K562 (cell line): ENCODE measurements at regions not wholly inside any gene's neighbourhood (a gene's known extent, or its start where the extent isn't known, plus 50 kb on each side); places are given as distances from the start of the nearest gene placed in this dataset.
A peak's percentile ranks its signal among the peaks of the same experiment; 100 is the strongest.

Experiments used
- ADNP ChIP-seq: fragments of 200-800 bp; sonication (Bioruptor generic); IDR thresholded peaks from 2 replicates; pipeline ENCODE4 v1.6.1; 2016; ENCODE audit warnings: missing genetic modification characterization, missing compliant biosample characterization
- BRCA1 ChIP-seq, 2 experiments: fragments of 450-650 bp in 1 of 2; sonication (generic) in 1 of 2; formaldehyde crosslinking in 1 of 2; IDR thresholded peaks; 2 replicates each; pipeline versions ENCODE4 v1.5.0 to v1.6.1; 2017 to 2020; ENCODE audit warnings: mild to moderate bottlenecking in 1 of 2, missing genetic modification reagents in 1 of 2
- DACH1 ChIP-seq: fragments of 450-650 bp; IDR thresholded peaks from 2 replicates; pipeline ENCODE4 v1.6.1; 2018; ENCODE audit not compliant: partially characterized antibody
- GATAD2B ChIP-seq: fragments of 450-650 bp; IDR thresholded peaks from 2 replicates; pipeline ENCODE4 v1.6.1; 2017; ENCODE audit warnings: mild to moderate bottlenecking, borderline replicate concordance
- HLTF ChIP-seq: fragments of 450-650 bp; IDR thresholded peaks from 2 replicates; pipeline ENCODE4 v1.6.1; 2016
- MAX ChIP-seq: sonication (generic); formaldehyde crosslinking; IDR thresholded peaks from 2 replicates; pipeline ENCODE4 v1.9.0; 2022; ENCODE audit warnings: mild to moderate bottlenecking, missing genetic modification reagents
- MTF1 ChIP-seq: fragments of 250-450 bp; sonication (Bioruptor Pico); IDR thresholded peaks from 2 replicates; pipeline ENCODE4 v1.9.0; 2021; ENCODE audit warnings: moderate library complexity, mild to moderate bottlenecking, inconsistent platforms, borderline replicate concordance
- MYC ChIP-seq, 2 experiments: fragments of 250-450 bp in 1 of 2; sonication (Bioruptor Pico) in 1 of 2; IDR thresholded peaks; 2 replicates each; pipeline versions ENCODE4 v1.5.1 to v1.6.1; 2012 to 2021; ENCODE audit warnings: low read depth in 2 of 2, borderline replicate concordance in 1 of 2, improper control_type of control experiment in 1 of 2, low read length in 1 of 2, mild to moderate bottlenecking in 1 of 2, moderate library complexity in 1 of 2
- NCOA2 ChIP-seq, 2 experiments: fragments of 450-650 bp; IDR thresholded peaks; 2 replicates each; pipeline ENCODE4 v1.6.1; 2018; ENCODE audit warnings: mild to moderate bottlenecking in 2 of 2, moderate library complexity in 1 of 2; ENCODE audit not compliant: partially characterized antibody in 2 of 2
- SAFB2 ChIP-seq: fragments of 200-400 bp; formaldehyde crosslinking; IDR thresholded peaks from 2 replicates; pipeline ENCODE4 v1.6.1; 2018; ENCODE audit warnings: borderline replicate concordance, low read length, low read depth, moderate library complexity; ENCODE audit not compliant: severe bottlenecking
- SPI1 ChIP-seq: IDR thresholded peaks from 2 replicates; pipeline ENCODE4 v1.6.1; 2011; ENCODE audit warnings: low read depth, low read length, control low read depth, borderline replicate concordance
- TGIF2 ChIP-seq: sonication (generic); formaldehyde crosslinking; IDR thresholded peaks from 2 replicates; pipeline ENCODE4 v1.8.1; 2022; ENCODE audit warnings: mild to moderate bottlenecking, missing genetic modification reagents, moderate library complexity
- U2AF1 ChIP-seq: fragments of 200-400 bp; formaldehyde crosslinking; optimal IDR thresholded peaks from 2 replicates; pipeline ENCODE3; 2017; ENCODE audit warnings: mild to moderate bottlenecking, low read depth, low read length, moderate library complexity
- ZNF263 ChIP-seq: sonication (generic); formaldehyde crosslinking; IDR thresholded peaks from 2 replicates; pipeline ENCODE4 v1.8.0; 2022; ENCODE audit warnings: mild to moderate bottlenecking, missing genetic modification reagents, borderline replicate concordance
- ZNF407 ChIP-seq: fragments of 450-650 bp; IDR thresholded peaks from 2 replicates; pipeline ENCODE4 v1.6.1; 2016; ENCODE audit warnings: low read depth
- ZNF740 ChIP-seq, 3 experiments: fragments of 200-800 bp in 1 of 3; sonication (Bioruptor generic) in 1 of 3; sonication (generic) in 1 of 3; formaldehyde crosslinking in 1 of 3; IDR thresholded peaks; 2 replicates each; pipeline versions ENCODE4 v1.6.1 to v1.8.0; 2016 to 2022; ENCODE audit warnings: mild to moderate bottlenecking in 2 of 3, missing compliant biosample characterization in 2 of 3, missing genetic modification characterization in 2 of 3, missing genetic modification reagents in 1 of 3

GRCh38 chr12:32047357-32048212 is 59.1 kb upstream of the BICD1 start (continued):
- TF ChIP-seq ADNP (tag) (peak; percentile 94), MAX (CRISPR knock-in tag) (0 out of 2 replicates have a peak, but pooled peaks have one; percentile 18), MYC (IDR thresholded peaks at IDR 0.05; ENCODE audit: low read depth, low read length) (peak; percentile 63; the same call in 1 of the 2 replicates), MYC (CRISPR knock-in tag; IDR thresholded peaks at IDR 0.05; ENCODE audit: borderline replicate concordance, low read depth) (no peak), ZNF263 (no peak), HLTF (no peak), U2AF1 (no peak), NCOA2 (IDR thresholded peaks at IDR 0.05; ENCODE audit: partially characterized antibody in 2 of 2) (peak in 1 of 2 experiments; percentile 62), MTF1 (CRISPR knock-in tag) (no peak), DACH1 (peak; percentile 75), SAFB2 (no peak), TGIF2 (no peak), ZNF740 (CRISPR knock-in tag; IDR thresholded peaks at IDR 0.05) (no peak), ZNF740 (tag; IDR thresholded peaks at IDR 0.05) (0 out of 4 replicates have a peak, but pooled peaks of 1 of the 2 experiments have one; percentile 27), SPI1 (peak; percentile 17; the same call in 1 of the 2 replicates), ZNF407 (no peak), GATAD2B (peak; percentile 63; the same call in 1 of the 2 replicates), BRCA1 (IDR thresholded peaks at IDR 0.05) (no peak), BRCA1 (CRISPR knock-in tag; IDR thresholded peaks at IDR 0.05) (no peak)
